HEK293T (cell line): ENCODE measurements at regions not wholly inside any gene's neighbourhood (a gene's known extent, or its start where the extent isn't known, plus 50 kb on each side); places are given as distances from the start of the nearest gene placed in this dataset.

Source experiments
- CTCF ChIA-PET: fragments of 350-600 bp; formaldehyde crosslinking; extraction: SDS; loops from one replicate; lab custom pipeline; 2021; ENCODE audit warnings: antibody characterized with exemption, inconsistent platforms; lab: Yijun Ruan, JAX
- POLR2A ChIA-PET: fragments of 350-600 bp; formaldehyde crosslinking; extraction: SDS; loops from one replicate; lab custom pipeline; 2020; ENCODE audit warnings: antibody characterized with exemption, inconsistent platforms; lab: Yijun Ruan, JAX
- DNase-seq: peaks from one replicate; pipeline ENCODE4 v3.0.0; 2012; ENCODE audit warnings: mixed read lengths; ENCODE audit errors: extremely low spot score
- ARNT ChIP-seq: fragments of 450-650 bp; IDR thresholded peaks from 2 replicates; pipeline ENCODE4 v1.6.1; 2017; ENCODE audit warnings: mild to moderate bottlenecking
- BHLHE40 ChIP-seq: fragments of 450-650 bp; IDR thresholded peaks from 2 replicates; pipeline ENCODE4 v1.6.1; 2016; ENCODE audit warnings: mild to moderate bottlenecking, moderate library complexity, borderline replicate concordance
- CTBP1 ChIP-seq: fragments of 450-650 bp; IDR thresholded peaks from 2 replicates; pipeline ENCODE4 v1.6.1; 2016; ENCODE audit warnings: borderline replicate concordance
- ELF4 ChIP-seq: fragments of 450-650 bp; IDR thresholded peaks from 2 replicates; pipeline ENCODE4 v1.6.1; 2017; ENCODE audit warnings: antibody characterized with exemption
- FOXA1 ChIP-seq: fragments of 450-650 bp; IDR thresholded peaks from 2 replicates; pipeline ENCODE4 v1.6.1; 2016; ENCODE audit warnings: mild to moderate bottlenecking
- FOXK2 ChIP-seq: fragments of 450-650 bp; IDR thresholded peaks from 2 replicates; pipeline ENCODE4 v1.6.1; 2016; ENCODE audit warnings: mild to moderate bottlenecking
- FOXM1 ChIP-seq: fragments of 450-650 bp; IDR thresholded peaks from 2 replicates; pipeline ENCODE4 v1.6.1; 2017; ENCODE audit warnings: mild to moderate bottlenecking, borderline replicate concordance
- HDGF ChIP-seq: fragments of 450-650 bp; IDR thresholded peaks from 2 replicates; pipeline ENCODE4 v1.6.1; 2017; ENCODE audit warnings: antibody characterized with exemption, borderline replicate concordance
- L3MBTL2 ChIP-seq: fragments of 450-650 bp; conservative IDR thresholded peaks from 2 replicates; pipeline ENCODE4 v1.6.1; 2016; ENCODE audit warnings: mild to moderate bottlenecking
- LEF1 ChIP-seq: fragments of 450-650 bp; IDR thresholded peaks from 2 replicates; pipeline ENCODE4 v1.6.1; 2017; ENCODE audit warnings: mild to moderate bottlenecking, borderline replicate concordance
- NFRKB ChIP-seq: fragments of 450-650 bp; IDR thresholded peaks from 2 replicates; pipeline ENCODE4 v1.6.1; 2016; ENCODE audit warnings: mild to moderate bottlenecking, moderate library complexity
- PKNOX1 ChIP-seq: fragments of 450-650 bp; IDR thresholded peaks from 2 replicates; pipeline ENCODE4 v1.6.1; 2016
- SP1 ChIP-seq: fragments of 450-650 bp; IDR thresholded peaks from 2 replicates; pipeline ENCODE4 v1.6.1; 2017
- SUZ12 ChIP-seq: fragments of 450-650 bp; IDR thresholded peaks from 2 replicates; pipeline ENCODE4 v1.6.1; 2016; ENCODE audit warnings: mild to moderate bottlenecking
- TARDBP ChIP-seq: fragments of 450-650 bp; IDR thresholded peaks from 2 replicates; pipeline ENCODE4 v1.6.1; 2016
- ZNF384 ChIP-seq: fragments of 450-650 bp; IDR thresholded peaks from 2 replicates; pipeline ENCODE4 v1.6.1; 2016

- no peak for TF ChIP-seq SP1
- TF ChIP-seq L3MBTL2: no peak
- TF ChIP-seq PKNOX1: no peak
- TF ChIP-seq FOXK2: no peak
- TF ChIP-seq ARNT: no peak
- DNase-seq: no peak
- POLR2A ChIA-PET: no interaction called here
- CTCF ChIA-PET: no interaction called here
These were observed 165.7 kb upstream of the C1orf21 start for GRCh38 chr1:184221087-184221486.

GRCh38 chr1:184222652-184223052 lies 164.2 kb upstream of the C1orf21 start:
- peak; percentile 73 for DNase-seq
- ChIA-PET CTCF (interaction anchor here (0.7 to 1.6 kb wide), 3 partner anchors 20 to 567 kb away, joined by 3 to 8 read pairs (median 4); no protein-coding TSS in a partner anchor), POLR2A (interaction anchor here (1.2 kb wide), 1 partner anchor 367 kb away, joined by 3 read pairs; no protein-coding TSS in a partner anchor)
- no peak for TF ChIP-seq ELF4
- no peak for TF ChIP-seq L3MBTL2
- no peak for TF ChIP-seq CTBP1
- no peak for TF ChIP-seq PKNOX1

GRCh38 chr1:184223216-184223615 lies 163.6 kb upstream of the C1orf21 start:
- TF ChIP-seq NFRKB (no peak), TARDBP (no peak), ZNF384 (no peak), L3MBTL2 (no peak)
- ChIA-PET POLR2A (no interaction called here), CTCF (interaction anchor here (0.7 to 1.6 kb wide), 4 partner anchors 19 to 568 kb away, joined by 3 to 8 read pairs (median 4); no protein-coding TSS in a partner anchor)
- DNase-seq: no peak

- TF ChIP-seq FOXK2 (no peak), BHLHE40 (no peak), NFRKB (no peak), ARNT (no peak), L3MBTL2 (no peak)
- POLR2A ChIA-PET: no interaction called here
- DNase-seq: no peak
- CTCF ChIA-PET: interaction anchor here (0.9 to 1.4 kb wide), 2 partner anchors 10 to 23 kb away, joined by 3 read pairs; no protein-coding TSS in a partner anchor
These were observed 161.3 kb upstream of the C1orf21 start for GRCh38 chr1:184225283-184226099.

- ChIA-PET CTCF (no interaction called here), POLR2A (no interaction called here)
- no peak for DNase-seq
- TF ChIP-seq BHLHE40 (no peak), LEF1 (no peak), FOXA1 (no peak), ELF4 (no peak), SP1 (no peak), FOXK2 (no peak), NFRKB (no peak), ARNT (no peak), HDGF (no peak), ZNF384 (no peak), CTBP1 (no peak)
These were observed 160.7 kb upstream of the C1orf21 start for GRCh38 chr1:184226100-184226487.

- TF ChIP-seq BHLHE40 (no peak), FOXM1 (no peak), PKNOX1 (no peak), SUZ12 (no peak), HDGF (no peak), ELF4 (no peak), ARNT (no peak), SP1 (no peak), TARDBP (no peak), FOXK2 (no peak), ZNF384 (no peak), CTBP1 (no peak), NFRKB (no peak), LEF1 (no peak), FOXA1 (no peak), L3MBTL2 (no peak)
- ChIA-PET CTCF (no interaction called here), POLR2A (no interaction called here)
- no peak for DNase-seq
These were observed 158.3 kb upstream of the C1orf21 start for GRCh38 chr1:184228558-184228957.

- ChIA-PET CTCF (no interaction called here), POLR2A (no interaction called here)
These were observed 149.2 kb upstream of the C1orf21 start for GRCh38 chr1:184237588-184237987.

More at GRCh38 chr1:184237588-184237987, 149.2 kb upstream of the C1orf21 start:
- no peak for TF ChIP-seq ELF4
- no peak for TF ChIP-seq FOXM1
- no peak for TF ChIP-seq SUZ12
- TF ChIP-seq L3MBTL2: no peak
- no peak for TF ChIP-seq NFRKB
- no peak for TF ChIP-seq HDGF
- DNase-seq: no peak
